Hepatocyte (in vitro differentiated cells): ENCODE measurements at regions not wholly inside any gene's neighbourhood (a gene's known extent, or its start where the extent isn't known, plus 50 kb on each side); places are given as distances from the start of the nearest gene placed in this dataset.

Source experiments
- EZH2phosphoT487 ChIP-seq: fragments of 200-600 bp; sonication (generic); IDR thresholded peaks from one replicate; pipeline ENCODE4 v1.6.1; 2018; ENCODE audit warnings: antibody characterized with exemption, mild to moderate bottlenecking, low read depth, moderate library complexity; ENCODE audit not compliant: unreplicated experiment, severe bottlenecking
- TF ChIP-seq, protein P1 (sequence below): fragments of 200-600 bp; sonication (generic); IDR thresholded peaks from 2 replicates; pipeline ENCODE4 v1.5.1; 2016; ENCODE audit warnings: antibody characterized with exemption, mild to moderate bottlenecking; ENCODE audit not compliant: poor library complexity

- TF ChIP-seq, protein P1, sequence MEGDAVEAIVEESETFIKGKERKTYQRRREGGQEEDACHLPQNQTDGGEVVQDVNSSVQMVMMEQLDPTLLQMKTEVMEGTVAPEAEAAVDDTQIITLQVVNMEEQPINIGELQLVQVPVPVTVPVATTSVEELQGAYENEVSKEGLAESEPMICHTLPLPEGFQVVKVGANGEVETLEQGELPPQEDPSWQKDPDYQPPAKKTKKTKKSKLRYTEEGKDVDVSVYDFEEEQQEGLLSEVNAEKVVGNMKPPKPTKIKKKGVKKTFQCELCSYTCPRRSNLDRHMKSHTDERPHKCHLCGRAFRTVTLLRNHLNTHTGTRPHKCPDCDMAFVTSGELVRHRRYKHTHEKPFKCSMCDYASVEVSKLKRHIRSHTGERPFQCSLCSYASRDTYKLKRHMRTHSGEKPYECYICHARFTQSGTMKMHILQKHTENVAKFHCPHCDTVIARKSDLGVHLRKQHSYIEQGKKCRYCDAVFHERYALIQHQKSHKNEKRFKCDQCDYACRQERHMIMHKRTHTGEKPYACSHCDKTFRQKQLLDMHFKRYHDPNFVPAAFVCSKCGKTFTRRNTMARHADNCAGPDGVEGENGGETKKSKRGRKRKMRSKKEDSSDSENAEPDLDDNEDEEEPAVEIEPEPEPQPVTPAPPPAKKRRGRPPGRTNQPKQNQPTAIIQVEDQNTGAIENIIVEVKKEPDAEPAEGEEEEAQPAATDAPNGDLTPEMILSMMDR, result no peak
- TF ChIP-seq EZH2phosphoT487, result no peak
These were observed 163.9 kb upstream of the SULF2 start for GRCh38 chr20:47949230-47949629.
